HEK293T (cell line): ENCODE measurements at regions not wholly inside any gene's neighbourhood (a gene's known extent, or its start where the extent isn't known, plus 50 kb on each side); places are given as distances from the start of the nearest gene placed in this dataset.

Source experiments
- ARNT ChIP-seq: fragments of 450-650 bp; IDR thresholded peaks from 2 replicates; pipeline ENCODE4 v1.6.1; 2017; ENCODE audit warnings: mild to moderate bottlenecking
- BHLHE40 ChIP-seq: fragments of 450-650 bp; IDR thresholded peaks from 2 replicates; pipeline ENCODE4 v1.6.1; 2016; ENCODE audit warnings: mild to moderate bottlenecking, moderate library complexity, borderline replicate concordance
- ELF4 ChIP-seq: fragments of 450-650 bp; IDR thresholded peaks from 2 replicates; pipeline ENCODE4 v1.6.1; 2017; ENCODE audit warnings: antibody characterized with exemption
- FOXA1 ChIP-seq: fragments of 450-650 bp; IDR thresholded peaks from 2 replicates; pipeline ENCODE4 v1.6.1; 2016; ENCODE audit warnings: mild to moderate bottlenecking
- FOXM1 ChIP-seq: fragments of 450-650 bp; IDR thresholded peaks from 2 replicates; pipeline ENCODE4 v1.6.1; 2017; ENCODE audit warnings: mild to moderate bottlenecking, borderline replicate concordance
- NFRKB ChIP-seq: fragments of 450-650 bp; IDR thresholded peaks from 2 replicates; pipeline ENCODE4 v1.6.1; 2016; ENCODE audit warnings: mild to moderate bottlenecking, moderate library complexity
- SUZ12 ChIP-seq: fragments of 450-650 bp; IDR thresholded peaks from 2 replicates; pipeline ENCODE4 v1.6.1; 2016; ENCODE audit warnings: mild to moderate bottlenecking
- TARDBP ChIP-seq: fragments of 450-650 bp; IDR thresholded peaks from 2 replicates; pipeline ENCODE4 v1.6.1; 2016

GRCh38 chr4:15186149-15186548, 183.9 kb downstream of the CPEB2 start:
- TF ChIP-seq FOXM1 (no peak), NFRKB (no peak), BHLHE40 (no peak), ARNT (no peak), SUZ12 (no peak), FOXA1 (no peak), ELF4 (no peak), TARDBP (no peak)
